ENCODE measurements at regions not wholly inside any gene's neighbourhood (a gene's known extent, or its start where the extent isn't known, plus 50 kb on each side); places are given as distances from the start of the nearest gene placed in this dataset.

- in situ Hi-C loops (cut with HindIII; ENCODE audit: low pct_ligation_motif_present, low pct_unique_long_range_greater_than_20kb, low sequenced_read_pairs) = no loop called here
- no peak for DNase-seq
Measured at GRCh38 chr11:45057938-45058646, 88.3 kb upstream of the PRDM11 start.

- in situ Hi-C loops (cut with HindIII; ENCODE audit: low pct_ligation_motif_present, low pct_unique_long_range_greater_than_20kb, low sequenced_read_pairs) = no loop called here
- DNase-seq = no peak
Measured at GRCh38 chr11:45058647-45058950, 87.8 kb upstream of the PRDM11 start.

GRCh38 chr11:45060707-45061106 is 85.7 kb upstream of the PRDM11 start:
- in situ Hi-C loops (cut with HindIII; ENCODE audit: low pct_ligation_motif_present, low pct_unique_long_range_greater_than_20kb, low sequenced_read_pairs) = no loop called here
- no peak for DNase-seq

- in situ Hi-C loops (cut with HindIII; ENCODE audit: low pct_ligation_motif_present, low pct_unique_long_range_greater_than_20kb, low sequenced_read_pairs) = no loop called here
Measured at GRCh38 chr11:45061641-45062040, 84.8 kb upstream of the PRDM11 start.

GRCh38 chr11:45062115-45062514 is 84.3 kb upstream of the PRDM11 start:
- in situ Hi-C loops (cut with HindIII; ENCODE audit: low pct_ligation_motif_present, low pct_unique_long_range_greater_than_20kb, low sequenced_read_pairs) = no loop called here
- no peak for DNase-seq

More at GRCh38 chr11:45061641-45062040, 84.8 kb upstream of the PRDM11 start:
- DNase-seq = no peak

- in situ Hi-C loops (cut with HindIII; ENCODE audit: low pct_ligation_motif_present, low pct_unique_long_range_greater_than_20kb, low sequenced_read_pairs) = no loop called here
Measured at GRCh38 chr11:45062974-45063635, 83.3 kb upstream of the PRDM11 start.

GRCh38 chr11:45063669-45064068 is 82.8 kb upstream of the PRDM11 start:
- in situ Hi-C loops (cut with HindIII; ENCODE audit: low pct_ligation_motif_present, low pct_unique_long_range_greater_than_20kb, low sequenced_read_pairs) = no loop called here

More at GRCh38 chr11:45062974-45063635, 83.3 kb upstream of the PRDM11 start:
- no peak for DNase-seq

GRCh38 chr11:45067966-45068365 is 78.5 kb upstream of the PRDM11 start:
- DNase-seq = no peak

More at GRCh38 chr11:45063669-45064068, 82.8 kb upstream of the PRDM11 start:
- no peak for DNase-seq

GRCh38 chr11:45071232-45071631 is 75.2 kb upstream of the PRDM11 start:
- in situ Hi-C loops (cut with HindIII; ENCODE audit: low pct_ligation_motif_present, low pct_unique_long_range_greater_than_20kb, low sequenced_read_pairs) = no loop called here
- DNase-seq = no peak

More at GRCh38 chr11:45067966-45068365, 78.5 kb upstream of the PRDM11 start:
- in situ Hi-C loops (cut with HindIII; ENCODE audit: low pct_ligation_motif_present, low pct_unique_long_range_greater_than_20kb, low sequenced_read_pairs) = no loop called here

GRCh38 chr11:45073685-45074141 is 72.7 kb upstream of the PRDM11 start:
- in situ Hi-C loops (cut with HindIII; ENCODE audit: low pct_ligation_motif_present, low pct_unique_long_range_greater_than_20kb, low sequenced_read_pairs) = no loop called here

GRCh38 chr11:45075519-45075918 is 70.9 kb upstream of the PRDM11 start:
- DNase-seq = no peak
- in situ Hi-C loops (cut with HindIII; ENCODE audit: low pct_ligation_motif_present, low pct_unique_long_range_greater_than_20kb, low sequenced_read_pairs) = no loop called here

More at GRCh38 chr11:45073685-45074141, 72.7 kb upstream of the PRDM11 start:
- no peak for DNase-seq

GRCh38 chr11:45075952-45076351 is 70.5 kb upstream of the PRDM11 start:
- in situ Hi-C loops (cut with HindIII; ENCODE audit: low pct_ligation_motif_present, low pct_unique_long_range_greater_than_20kb, low sequenced_read_pairs) = no loop called here
- DNase-seq = no peak

- DNase-seq = no peak
- in situ Hi-C loops (cut with HindIII; ENCODE audit: low pct_ligation_motif_present, low pct_unique_long_range_greater_than_20kb, low sequenced_read_pairs) = no loop called here
Measured at GRCh38 chr11:45076761-45077160, 69.7 kb upstream of the PRDM11 start.

- in situ Hi-C loops (cut with HindIII; ENCODE audit: low pct_ligation_motif_present, low pct_unique_long_range_greater_than_20kb, low sequenced_read_pairs) = no loop called here
Measured at GRCh38 chr11:45078236-45079074, 68.0 kb upstream of the PRDM11 start.

GRCh38 chr11:45079075-45079444 is 67.4 kb upstream of the PRDM11 start:
- in situ Hi-C loops (cut with HindIII; ENCODE audit: low pct_ligation_motif_present, low pct_unique_long_range_greater_than_20kb, low sequenced_read_pairs) = no loop called here
- DNase-seq = no peak

More at GRCh38 chr11:45078236-45079074, 68.0 kb upstream of the PRDM11 start:
- DNase-seq = no peak

GRCh38 chr11:45079567-45079942 is 66.9 kb upstream of the PRDM11 start:
- DNase-seq = no peak
- in situ Hi-C loops (cut with HindIII; ENCODE audit: low pct_ligation_motif_present, low pct_unique_long_range_greater_than_20kb, low sequenced_read_pairs) = no loop called here

- in situ Hi-C loops (cut with HindIII; ENCODE audit: low pct_ligation_motif_present, low pct_unique_long_range_greater_than_20kb, low sequenced_read_pairs) = no loop called here
- no peak for DNase-seq
Measured at GRCh38 chr11:45079943-45080719, 66.3 kb upstream of the PRDM11 start.

GRCh38 chr11:45082744-45083543 is 63.5 kb upstream of the PRDM11 start:
- in situ Hi-C loops (cut with HindIII; ENCODE audit: low pct_ligation_motif_present, low pct_unique_long_range_greater_than_20kb, low sequenced_read_pairs) = no loop called here
- no peak for DNase-seq
